ENCODE measurements at regions not wholly inside any gene's neighbourhood (a gene's known extent, or its start where the extent isn't known, plus 50 kb on each side); places are given as distances from the start of the nearest gene placed in this dataset.

GRCh38 chr5:5902678-5903646 lies 475.4 kb downstream of the MED10 start:
- no peak for TF ChIP-seq CTCF (IDR thresholded peaks at IDR 0.05)
- ATAC-seq (no peak), DNase-seq (no peak)
- intact Hi-C loops (cut with DNase I) = no loop called here
- Histone ChIP-seq H3K27ac (no peak overlapping the region), H3K4me3 (no peak overlapping the region), H3K4me1 (no peaks in the 10 kb centered on the region), H3K9me3 (no peaks in the 10 kb centered on the region), H3K27me3 (no peaks in the 10 kb centered on the region), H3K36me3 (no peaks in the 10 kb centered on the region)

GRCh38 chr5:5900350-5900749 lies 477.9 kb downstream of the ICE1 start:
- intact Hi-C loops (cut with DNase I) = no loop called here
- H3K4me3 ChIP-seq = no peak overlapping the region
- H3K27ac ChIP-seq = no peak overlapping the region
- H3K9me3 ChIP-seq = no peaks in the 10 kb centered on the region
- H3K36me3 ChIP-seq = no peaks in the 10 kb centered on the region
- no peaks in the 10 kb centered on the region for H3K27me3 ChIP-seq
- DNase-seq (no peak), ATAC-seq (no peak)
- TF ChIP-seq CTCF (IDR thresholded peaks at IDR 0.05) = no peak
- H3K4me1 ChIP-seq = no peaks in the 10 kb centered on the region

GRCh38 chr5:5899716-5900115 lies 477.2 kb downstream of the ICE1 start:
- TF ChIP-seq CTCF (IDR thresholded peaks at IDR 0.05) = no peak
- H3K9me3 ChIP-seq = no peaks in the 10 kb centered on the region
- intact Hi-C loops (cut with DNase I) = no loop called here

GRCh38 chr5:5888284-5888683 lies 465.8 kb downstream of the ICE1 start:
- Histone ChIP-seq H3K36me3 (no peaks in the 10 kb centered on the region), H3K4me3 (no peak overlapping the region), H3K9me3 (no peaks in the 10 kb centered on the region), H3K27ac (no peak overlapping the region), H3K27me3 (peaks cover 7% of the 10 kb centered on the region), H3K4me1 (no peaks in the 10 kb centered on the region)
- intact Hi-C loops (cut with DNase I) = no loop called here
- ATAC-seq (no peak), DNase-seq (no peak)
- no peak for TF ChIP-seq CTCF (IDR thresholded peaks at IDR 0.05)

More at GRCh38 chr5:5899716-5900115, 477.2 kb downstream of the ICE1 start:
- DNase-seq (no peak), ATAC-seq (no peak)
- no peak overlapping the region for H3K27ac ChIP-seq
- no peaks in the 10 kb centered on the region for H3K36me3 ChIP-seq
- no peaks in the 10 kb centered on the region for H3K4me1 ChIP-seq
- H3K27me3 ChIP-seq = no peaks in the 10 kb centered on the region
- no peak overlapping the region for H3K4me3 ChIP-seq

- peaks cover 7% of the 10 kb centered on the region for H3K27me3 ChIP-seq
- ATAC-seq (no peak), DNase-seq (no peak)
- intact Hi-C loops (cut with DNase I) = no loop called here
- no peaks in the 10 kb centered on the region for H3K36me3 ChIP-seq
- H3K4me3 ChIP-seq = no peak overlapping the region
- H3K4me1 ChIP-seq = no peaks in the 10 kb centered on the region
- TF ChIP-seq CTCF (IDR thresholded peaks at IDR 0.05) = no peak
- H3K27ac ChIP-seq = no peak overlapping the region
- no peaks in the 10 kb centered on the region for H3K9me3 ChIP-seq
Observed at GRCh38 chr5:5887833-5888232, 465.4 kb downstream of the ICE1 start.
